Right renal pelvis (tissue), 4 donors: ENCODE measurements at regions not wholly inside any gene's neighbourhood (a gene's known extent, or its start where the extent isn't known, plus 50 kb on each side); places are given as distances from the start of the nearest gene placed in this dataset.

Experiments used
- DNase-seq, 4 donors: peaks; one replicate each; pipeline ENCODE4 v3.0.0-alpha.2; 2013; ENCODE audit warnings: low read depth in 4 of 4, low spot score in 3 of 4, missing footprints in 1 of 4

- peak; percentile 21 to 51 (median 43) for DNase-seq
Measured at GRCh38 chr14:96979611-96980074, 182.5 kb downstream of the VRK1 start.

GRCh38 chr14:96980835-96981234, 183.7 kb downstream of the VRK1 start:
- no peak for DNase-seq

GRCh38 chr14:96986256-96987085, 189.3 kb downstream of the VRK1 start:
- peak in 1 of 4 donors; percentile 12 for DNase-seq

- DNase-seq, result no peak
Measured at GRCh38 chr14:96987086-96987474, 189.9 kb downstream of the VRK1 start.

- no peak for DNase-seq
Measured at GRCh38 chr14:96987771-96988170, 190.6 kb downstream of the VRK1 start.

GRCh38 chr14:96989306-96989705, 192.1 kb downstream of the VRK1 start:
- DNase-seq, result no peak

GRCh38 chr14:96991226-96991625, 194.0 kb downstream of the VRK1 start:
- no peak for DNase-seq

- DNase-seq, result no peak
Measured at GRCh38 chr14:96994999-96995398, 197.8 kb downstream of the VRK1 start.

- DNase-seq, result no peak
Measured at GRCh38 chr14:96997269-96997668, 200.1 kb downstream of the VRK1 start.

GRCh38 chr14:96997996-96998395, 200.8 kb downstream of the VRK1 start:
- no peak for DNase-seq

GRCh38 chr14:96999654-97000155, 202.5 kb downstream of the VRK1 start:
- DNase-seq, result no peak

- DNase-seq, result no peak
Measured at GRCh38 chr14:97002454-97002853, 205.3 kb downstream of the VRK1 start.

GRCh38 chr14:97005934-97006333, 208.8 kb downstream of the VRK1 start:
- DNase-seq, result no peak

- no peak for DNase-seq
Measured at GRCh38 chr14:97010491-97011160, 213.4 kb downstream of the VRK1 start.

GRCh38 chr14:97013878-97014277, 216.7 kb downstream of the VRK1 start:
- DNase-seq, result no peak

- no peak for DNase-seq
Measured at GRCh38 chr14:97021001-97021400, 223.8 kb downstream of the VRK1 start.

GRCh38 chr14:97021571-97022168, 224.5 kb downstream of the VRK1 start:
- no peak for DNase-seq

- DNase-seq, result no peak
Measured at GRCh38 chr14:97022741-97023140, 225.6 kb downstream of the VRK1 start.

GRCh38 chr14:97023871-97024270, 226.7 kb downstream of the VRK1 start:
- no peak for DNase-seq

GRCh38 chr14:97024300-97024699, 227.1 kb downstream of the VRK1 start:
- no peak for DNase-seq

GRCh38 chr14:97025722-97026121, 228.5 kb downstream of the VRK1 start:
- DNase-seq, result no peak
